Neural progenitor cell (in vitro differentiated cells): ENCODE measurements at regions not wholly inside any gene's neighbourhood (a gene's known extent, or its start where the extent isn't known, plus 50 kb on each side); places are given as distances from the start of the nearest gene placed in this dataset.

Source experiments
- DNase-seq: peaks from one replicate; pipeline ENCODE4 v3.0.0-alpha.2; 2016; ENCODE audit warnings: low spot score
- H2AFZ ChIP-seq: fragments of 200-600 bp; sonication (generic); replicated peaks from 2 replicates; pipeline ENCODE4 v1.6.1; 2016; ENCODE audit warnings: antibody characterized with exemption
- H3F3A ChIP-seq: fragments of 200-600 bp; sonication (generic); 2 replicates; pipeline ENCODE4 v1.6.1; 2016; ENCODE audit warnings: antibody characterized with exemption, low read depth
- H3K27ac ChIP-seq: fragments of 200-600 bp; sonication (generic); 2 replicates; pipeline ENCODE4 v1.5.1; 2016; ENCODE audit warnings: mild to moderate bottlenecking
- H3K27me3 ChIP-seq: fragments of 200-600 bp; sonication (generic); 2 replicates; pipeline ENCODE4 v1.6.1; 2016; ENCODE audit warnings: mild to moderate bottlenecking, moderate library complexity
- H3K36me3 ChIP-seq: fragments of 200-600 bp; sonication (generic); 2 replicates; pipeline ENCODE4 v1.5.1; 2016
- H3K4me1 ChIP-seq: fragments of 200-600 bp; sonication (generic); 2 replicates; pipeline ENCODE4 v1.6.1; 2016; ENCODE audit warnings: mixed run types
- H3K4me2 ChIP-seq: fragments of 200-600 bp; sonication (generic); 2 replicates; pipeline ENCODE4 v1.6.1; 2016
- H3K4me3 ChIP-seq: fragments of 200-600 bp; sonication (generic); 2 replicates; pipeline ENCODE4 v1.5.1; 2016
- H3K79me2 ChIP-seq: fragments of 200-600 bp; sonication (generic); 2 replicates; pipeline ENCODE4 v1.6.1; 2016; ENCODE audit warnings: low read depth
- H3K9ac ChIP-seq: fragments of 200-600 bp; sonication (generic); 2 replicates; pipeline ENCODE4 v1.6.1; 2016
- H3K9me3 ChIP-seq: fragments of 200-600 bp; sonication (generic); 2 replicates; pipeline ENCODE4 v1.5.1; 2016; ENCODE audit warnings: low read depth
- H4K20me1 ChIP-seq: fragments of 200-600 bp; sonication (generic); 2 replicates; pipeline ENCODE4 v1.6.1; 2016; ENCODE audit warnings: low read depth
- H3K27ac Mint-ChIP-seq: 3 replicates; pipeline ENCODE4 v1.8.0; 2021; ENCODE audit warnings: mixed read lengths
- H3K27me3 Mint-ChIP-seq: 2 replicates; pipeline ENCODE4 v1.8.0; 2022; ENCODE audit warnings: low read depth, mild to moderate bottlenecking, inconsistent platforms, moderate library complexity, mixed read lengths; ENCODE audit not compliant: insufficient read depth
- H3K36me3 Mint-ChIP-seq: 3 replicates; pipeline ENCODE4 v1.8.0; 2021; ENCODE audit warnings: mixed read lengths
- H3K4me1 Mint-ChIP-seq: 3 replicates; pipeline ENCODE4 v1.8.0; 2021; ENCODE audit warnings: mixed read lengths
- H3K4me3 Mint-ChIP-seq: 3 replicates; pipeline ENCODE4 v1.8.0; 2021; ENCODE audit warnings: mild to moderate bottlenecking, moderate library complexity, mixed read lengths
- H3K9me3 Mint-ChIP-seq: 3 replicates; pipeline ENCODE4 v1.8.0; 2020; ENCODE audit warnings: mixed read lengths
- EZH2 ChIP-seq: fragments of 200-600 bp; sonication (generic); IDR thresholded peaks from 2 replicates; pipeline ENCODE4 v1.6.1; 2017; ENCODE audit warnings: antibody characterized with exemption, mild to moderate bottlenecking, moderate library complexity
- EZH2phosphoT487 ChIP-seq: fragments of 200-600 bp; sonication (generic); IDR thresholded peaks from 2 replicates; pipeline ENCODE4 v1.6.1; 2017; ENCODE audit warnings: antibody characterized with exemption
- TF ChIP-seq, protein P1 (sequence below): fragments of 200-600 bp; sonication (generic); IDR thresholded peaks from 2 replicates; pipeline ENCODE4 v1.5.1; 2017; ENCODE audit warnings: antibody characterized with exemption, mild to moderate bottlenecking

- Histone ChIP-seq H3K4me2 (no peak overlapping the region), H3K27ac (no peak overlapping the region), H4K20me1 (no peaks in the 10 kb centered on the region), H3F3A (no peaks in the 10 kb centered on the region), H3K36me3 (no peaks in the 10 kb centered on the region), H2AFZ (no peak overlapping the region), H3K9ac (no peak overlapping the region), H3K9me3 (no peaks in the 10 kb centered on the region), H3K79me2 (no peaks in the 10 kb centered on the region), H3K27me3 (no peaks in the 10 kb centered on the region), H3K4me1 (no peaks in the 10 kb centered on the region), H3K4me3 (no peak overlapping the region)
- Mint-ChIP-seq H3K9me3 (no peaks in the 10 kb centered on the region), H3K36me3 (no peaks in the 10 kb centered on the region), H3K4me1 (no peaks in the 10 kb centered on the region), H3K4me3 (no peak overlapping the region), H3K27ac (no peak overlapping the region), H3K27me3 (no peaks in the 10 kb centered on the region)
- no peak for DNase-seq
- TF ChIP-seq, protein P1, sequence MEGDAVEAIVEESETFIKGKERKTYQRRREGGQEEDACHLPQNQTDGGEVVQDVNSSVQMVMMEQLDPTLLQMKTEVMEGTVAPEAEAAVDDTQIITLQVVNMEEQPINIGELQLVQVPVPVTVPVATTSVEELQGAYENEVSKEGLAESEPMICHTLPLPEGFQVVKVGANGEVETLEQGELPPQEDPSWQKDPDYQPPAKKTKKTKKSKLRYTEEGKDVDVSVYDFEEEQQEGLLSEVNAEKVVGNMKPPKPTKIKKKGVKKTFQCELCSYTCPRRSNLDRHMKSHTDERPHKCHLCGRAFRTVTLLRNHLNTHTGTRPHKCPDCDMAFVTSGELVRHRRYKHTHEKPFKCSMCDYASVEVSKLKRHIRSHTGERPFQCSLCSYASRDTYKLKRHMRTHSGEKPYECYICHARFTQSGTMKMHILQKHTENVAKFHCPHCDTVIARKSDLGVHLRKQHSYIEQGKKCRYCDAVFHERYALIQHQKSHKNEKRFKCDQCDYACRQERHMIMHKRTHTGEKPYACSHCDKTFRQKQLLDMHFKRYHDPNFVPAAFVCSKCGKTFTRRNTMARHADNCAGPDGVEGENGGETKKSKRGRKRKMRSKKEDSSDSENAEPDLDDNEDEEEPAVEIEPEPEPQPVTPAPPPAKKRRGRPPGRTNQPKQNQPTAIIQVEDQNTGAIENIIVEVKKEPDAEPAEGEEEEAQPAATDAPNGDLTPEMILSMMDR, result no peak
- no peak for TF ChIP-seq EZH2phosphoT487
Observed at GRCh38 chr2:166727095-166727494, 161.2 kb upstream of the XIRP2 start.

DNA sequence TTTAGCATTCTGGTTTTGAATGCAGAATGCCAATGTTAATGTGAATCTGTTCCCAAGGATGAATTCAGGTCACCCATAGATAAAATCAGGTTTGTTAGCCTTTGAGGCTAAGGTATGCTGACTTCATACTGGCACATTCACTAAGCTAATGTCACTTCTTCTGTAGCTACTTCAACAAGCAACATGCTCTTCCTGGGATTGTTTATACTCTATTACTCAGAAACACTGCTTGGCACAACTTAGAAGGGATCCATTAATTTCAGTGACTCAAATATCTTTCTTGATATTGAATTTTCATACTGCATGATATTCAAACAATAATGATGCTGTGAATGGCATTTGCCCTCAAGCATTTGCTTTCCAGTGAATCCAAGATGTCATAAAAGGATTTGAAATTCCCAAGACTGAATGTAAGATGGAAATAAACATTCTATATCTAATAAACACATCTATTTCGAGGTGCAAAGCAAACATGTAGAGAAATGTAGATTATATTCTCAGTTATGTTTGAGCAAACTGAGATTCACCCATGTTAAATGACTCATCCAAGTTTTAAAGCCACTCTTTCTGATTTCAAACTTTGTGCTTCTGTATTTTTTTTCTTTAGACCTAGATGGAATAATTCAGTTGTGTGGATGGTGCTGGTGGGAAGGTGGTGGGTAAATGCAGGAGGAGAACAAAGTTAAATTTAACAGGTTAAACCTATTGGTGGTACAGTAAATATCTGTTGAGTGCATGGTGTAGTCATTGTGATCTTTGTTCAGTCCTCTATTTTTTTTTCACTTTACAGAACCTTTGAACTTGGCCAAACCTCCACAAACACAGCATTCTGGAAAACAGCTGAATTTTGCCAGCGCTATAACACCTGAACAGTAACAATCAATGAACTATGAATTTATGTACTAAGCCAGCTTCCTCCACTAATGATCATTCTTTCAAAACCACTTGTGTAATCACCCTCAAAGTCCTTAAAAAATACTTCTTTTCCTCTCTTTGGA, 162.1 kb upstream of the XIRP2 start:
- Histone ChIP-seq H3K36me3 (no peaks in the 10 kb centered on the region), H3K27ac (no peak overlapping the region), H3K79me2 (no peaks in the 10 kb centered on the region), H3K4me3 (no peak overlapping the region), H3K9me3 (no peaks in the 10 kb centered on the region), H3F3A (no peaks in the 10 kb centered on the region), H3K4me1 (no peaks in the 10 kb centered on the region), H3K27me3 (no peaks in the 10 kb centered on the region), H4K20me1 (no peaks in the 10 kb centered on the region), H3K9ac (no peak overlapping the region), H3K4me2 (no peak overlapping the region), H2AFZ (no peak overlapping the region)
- no peak for DNase-seq
- Mint-ChIP-seq H3K9me3 (no peaks in the 10 kb centered on the region), H3K36me3 (no peaks in the 10 kb centered on the region), H3K4me3 (no peak overlapping the region), H3K27me3 (no peaks in the 10 kb centered on the region), H3K4me1 (no peaks in the 10 kb centered on the region), H3K27ac (no peak overlapping the region)
- no peak for TF ChIP-seq EZH2phosphoT487
- no peak for TF ChIP-seq EZH2
- TF ChIP-seq, protein P1, result no peak

DNA sequence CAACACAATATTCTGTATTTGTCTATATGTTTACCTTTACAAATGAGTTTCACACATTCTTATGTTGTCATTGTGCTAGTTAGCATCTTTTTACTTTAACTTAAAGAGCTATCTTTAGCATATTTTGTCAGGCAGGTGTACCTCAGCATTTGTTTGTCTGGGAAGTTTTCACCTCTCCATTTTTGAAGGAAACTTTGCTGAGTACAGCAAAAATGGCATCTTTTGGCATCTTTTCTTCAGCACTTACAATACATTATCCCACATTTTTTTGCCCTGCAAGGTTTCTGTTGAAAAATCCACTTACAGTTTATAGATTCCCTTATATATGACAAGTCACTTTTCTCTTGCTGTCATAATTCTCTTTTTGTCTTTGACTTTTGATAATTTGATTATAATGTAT, 171.3 kb upstream of the XIRP2 start:
- Histone ChIP-seq H4K20me1 (no peaks in the 10 kb centered on the region), H3K4me2 (no peak overlapping the region), H3K27ac (no peak overlapping the region), H3K36me3 (no peaks in the 10 kb centered on the region), H3K4me1 (no peaks in the 10 kb centered on the region), H3K27me3 (no peaks in the 10 kb centered on the region), H3K9me3 (no peaks in the 10 kb centered on the region), H3K9ac (no peak overlapping the region), H3F3A (no peaks in the 10 kb centered on the region), H2AFZ (no peak overlapping the region), H3K4me3 (no peak overlapping the region), H3K79me2 (no peaks in the 10 kb centered on the region)
- Mint-ChIP-seq H3K27ac (no peak overlapping the region), H3K4me3 (no peak overlapping the region), H3K4me1 (no peaks in the 10 kb centered on the region), H3K36me3 (no peaks in the 10 kb centered on the region), H3K9me3 (no peaks in the 10 kb centered on the region), H3K27me3 (no peaks in the 10 kb centered on the region)
- no peak for TF ChIP-seq EZH2phosphoT487
- TF ChIP-seq EZH2, result no peak
- TF ChIP-seq, protein P1, result no peak
- no peak for DNase-seq
